ENCODE measurements at regions not wholly inside any gene's neighbourhood (a gene's known extent, or its start where the extent isn't known, plus 50 kb on each side); places are given as distances from the start of the nearest gene placed in this dataset.

DNA sequence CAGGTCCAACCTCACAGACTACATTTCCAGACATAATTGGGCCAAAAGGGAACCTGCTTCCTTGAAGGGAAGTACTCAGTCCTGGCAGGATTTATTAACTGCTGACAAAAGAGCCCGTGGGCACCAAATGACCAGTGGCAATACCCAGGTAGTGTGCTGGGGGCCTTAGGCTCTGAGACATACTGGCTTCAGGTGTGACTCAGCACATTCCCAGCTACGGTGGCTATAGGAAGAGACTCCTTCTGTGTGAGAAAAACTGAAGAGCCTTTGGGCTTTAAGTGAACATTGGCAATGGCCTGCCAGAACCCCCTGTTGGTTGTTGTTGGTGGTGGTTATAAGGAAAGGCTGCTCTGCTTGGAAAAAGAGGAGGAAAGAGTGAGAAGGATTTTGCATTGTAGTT is 401.8 kb downstream of the KCNJ3 start:
- H3K4me1 ChIP-seq, result no peaks in the 10 kb centered on the region
- H3K9me3 ChIP-seq, result no peaks in the 10 kb centered on the region
- intact Hi-C loops (cut with DNase I; ENCODE audit: low total_unique reads), result no loop called here
- H3K36me3 ChIP-seq (ENCODE audit: low read depth, missing control alignments), result no peaks in the 10 kb centered on the region
- WGBS, 2 donors, result 74 to 77% methylated on average over 2 of the region's 2 CpGs
- no peak for TF ChIP-seq POLR2A (IDR thresholded peaks at IDR 0.05)
- TF ChIP-seq, protein P1, sequence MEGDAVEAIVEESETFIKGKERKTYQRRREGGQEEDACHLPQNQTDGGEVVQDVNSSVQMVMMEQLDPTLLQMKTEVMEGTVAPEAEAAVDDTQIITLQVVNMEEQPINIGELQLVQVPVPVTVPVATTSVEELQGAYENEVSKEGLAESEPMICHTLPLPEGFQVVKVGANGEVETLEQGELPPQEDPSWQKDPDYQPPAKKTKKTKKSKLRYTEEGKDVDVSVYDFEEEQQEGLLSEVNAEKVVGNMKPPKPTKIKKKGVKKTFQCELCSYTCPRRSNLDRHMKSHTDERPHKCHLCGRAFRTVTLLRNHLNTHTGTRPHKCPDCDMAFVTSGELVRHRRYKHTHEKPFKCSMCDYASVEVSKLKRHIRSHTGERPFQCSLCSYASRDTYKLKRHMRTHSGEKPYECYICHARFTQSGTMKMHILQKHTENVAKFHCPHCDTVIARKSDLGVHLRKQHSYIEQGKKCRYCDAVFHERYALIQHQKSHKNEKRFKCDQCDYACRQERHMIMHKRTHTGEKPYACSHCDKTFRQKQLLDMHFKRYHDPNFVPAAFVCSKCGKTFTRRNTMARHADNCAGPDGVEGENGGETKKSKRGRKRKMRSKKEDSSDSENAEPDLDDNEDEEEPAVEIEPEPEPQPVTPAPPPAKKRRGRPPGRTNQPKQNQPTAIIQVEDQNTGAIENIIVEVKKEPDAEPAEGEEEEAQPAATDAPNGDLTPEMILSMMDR (IDR thresholded peaks at IDR 0.05), result no peak
- no peak overlapping the region for H3K27ac ChIP-seq
- DNase-seq, result no peak
- no peak overlapping the region for H3K4me3 ChIP-seq
- no peaks in the 10 kb centered on the region for H3K27me3 ChIP-seq

DNA sequence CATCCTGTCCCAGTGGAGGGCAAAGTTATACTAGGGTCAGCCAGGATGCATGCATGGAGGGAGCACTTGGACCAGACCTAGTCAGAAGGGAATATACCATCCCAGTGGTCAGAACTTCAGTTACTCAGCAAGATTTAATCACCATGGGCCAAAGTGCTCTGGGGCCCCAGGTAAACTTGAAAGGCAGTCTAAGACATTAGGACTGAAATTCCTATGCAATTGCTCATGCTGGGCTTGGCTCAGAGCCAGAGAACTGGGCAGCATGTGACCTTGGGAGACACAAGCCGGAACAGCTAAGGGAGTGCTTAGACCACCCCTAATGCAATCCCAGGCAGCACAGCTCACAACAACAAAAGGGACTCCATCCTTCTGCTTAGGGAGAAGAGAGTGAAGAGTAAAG is 401.3 kb downstream of the KCNJ3 start:
- no peaks in the 10 kb centered on the region for H3K36me3 ChIP-seq (ENCODE audit: low read depth, missing control alignments)
- intact Hi-C loops (cut with DNase I; ENCODE audit: low total_unique reads), result no loop called here
- H3K4me3 ChIP-seq, result no peak overlapping the region
- TF ChIP-seq POLR2A (IDR thresholded peaks at IDR 0.05), result no peak
- TF ChIP-seq, protein P1 (IDR thresholded peaks at IDR 0.05), result no peak
- DNase-seq, result peak; percentile 17
- H3K9me3 ChIP-seq, result no peaks in the 10 kb centered on the region
- H3K4me1 ChIP-seq, result no peaks in the 10 kb centered on the region
- WGBS, 2 donors, result 30% methylated on average over 1 of the region's 1 CpG; no CpG with 5 or more reads in 1 of the 2 donors
- no peaks in the 10 kb centered on the region for H3K27me3 ChIP-seq
- no peak overlapping the region for H3K27ac ChIP-seq

DNA sequence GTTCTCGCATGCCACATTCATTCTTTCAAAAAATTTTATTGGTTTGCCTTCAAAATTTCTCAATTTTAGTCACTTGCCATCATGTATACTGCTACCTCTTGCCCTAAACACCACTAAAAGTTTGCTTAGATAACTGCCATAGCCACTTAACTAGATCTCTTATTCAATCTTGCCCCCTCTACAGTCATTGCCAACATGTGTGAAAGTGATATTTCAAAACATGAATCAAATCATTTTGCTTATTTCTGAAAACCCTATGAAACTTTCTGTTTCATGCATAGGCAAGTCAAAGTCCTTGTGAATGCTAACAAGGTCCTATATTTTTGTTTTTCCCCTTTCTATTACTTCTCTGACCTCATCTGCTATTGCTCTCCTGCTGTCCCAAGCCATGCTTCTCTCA is 397.1 kb downstream of the KCNJ3 start:
- H3K27ac ChIP-seq, result no peak overlapping the region
- H3K4me1 ChIP-seq, result no peaks in the 10 kb centered on the region
- no peak for DNase-seq
- WGBS, 2 donors, result 97 to 100% methylated on average over 1 of the region's 1 CpG
- H3K27me3 ChIP-seq, result no peaks in the 10 kb centered on the region
- no peaks in the 10 kb centered on the region for H3K9me3 ChIP-seq
- H3K4me3 ChIP-seq, result no peak overlapping the region
- TF ChIP-seq, protein P1 (IDR thresholded peaks at IDR 0.05), result no peak
- no peak for TF ChIP-seq POLR2A (IDR thresholded peaks at IDR 0.05)
- H3K36me3 ChIP-seq (ENCODE audit: low read depth, missing control alignments), result no peaks in the 10 kb centered on the region
- intact Hi-C loops (cut with DNase I; ENCODE audit: low total_unique reads), result no loop called here

DNA sequence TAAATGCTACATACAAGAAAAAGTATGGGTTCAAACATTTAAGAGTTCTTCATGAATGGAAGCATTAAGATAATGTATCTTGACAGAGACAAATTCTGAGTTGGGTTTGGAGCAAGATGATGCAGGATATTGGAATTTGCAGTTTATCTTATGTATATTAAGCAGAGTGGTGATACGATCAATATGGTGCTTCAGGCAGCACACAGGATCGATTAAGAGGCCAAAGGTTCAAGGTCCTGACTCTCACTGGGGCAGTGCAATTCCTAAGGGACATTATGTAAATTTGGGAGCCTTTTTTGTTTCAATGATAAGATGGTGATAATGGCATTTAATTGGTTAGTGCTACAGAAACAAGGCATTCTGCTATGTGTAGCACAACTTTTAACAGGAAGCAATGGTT is 381.9 kb downstream of the KCNJ3 start:
- Histone ChIP-seq H3K36me3 (ENCODE audit: low read depth, missing control alignments) (no peaks in the 10 kb centered on the region), H3K4me1 (no peaks in the 10 kb centered on the region), H3K27ac (no peak overlapping the region), H3K27me3 (no peaks in the 10 kb centered on the region), H3K9me3 (no peaks in the 10 kb centered on the region), H3K4me3 (no peak overlapping the region)
- TF ChIP-seq, protein P1 (IDR thresholded peaks at IDR 0.05), result no peak
- no peak for TF ChIP-seq POLR2A (IDR thresholded peaks at IDR 0.05)
- intact Hi-C loops (cut with DNase I; ENCODE audit: low total_unique reads), result no loop called here
- DNase-seq, result no peak
- 59 to 69% methylated on average over 2 of the region's 2 CpGs for WGBS, 2 donors

GRCh38 chr2:155070489-155070888 is 372.0 kb downstream of the KCNJ3 start:
- no peak for DNase-seq
- Histone ChIP-seq H3K27me3 (no peaks in the 10 kb centered on the region), H3K4me3 (no peak overlapping the region), H3K9me3 (no peaks in the 10 kb centered on the region), H3K36me3 (ENCODE audit: low read depth, missing control alignments) (no peaks in the 10 kb centered on the region), H3K4me1 (no peaks in the 10 kb centered on the region), H3K27ac (no peak overlapping the region)
- TF ChIP-seq, protein P1 (IDR thresholded peaks at IDR 0.05), result no peak
- no peak for TF ChIP-seq POLR2A (IDR thresholded peaks at IDR 0.05)
- intact Hi-C loops (cut with DNase I; ENCODE audit: low total_unique reads), result no loop called here
- 52 to 53% methylated on average over 1 of the region's 1 CpG for WGBS, 2 donors

Measured in testis (tissue), 2 donors.